ENCODE measurements at regions not wholly inside any gene's neighbourhood (a gene's known extent, or its start where the extent isn't known, plus 50 kb on each side); places are given as distances from the start of the nearest gene placed in this dataset.
"Not testable (repeated sequence)": the region's sequence is repeated elsewhere in the genome, so short reads cannot be mapped to it uniquely, and the experiment has no call there.

DNA sequence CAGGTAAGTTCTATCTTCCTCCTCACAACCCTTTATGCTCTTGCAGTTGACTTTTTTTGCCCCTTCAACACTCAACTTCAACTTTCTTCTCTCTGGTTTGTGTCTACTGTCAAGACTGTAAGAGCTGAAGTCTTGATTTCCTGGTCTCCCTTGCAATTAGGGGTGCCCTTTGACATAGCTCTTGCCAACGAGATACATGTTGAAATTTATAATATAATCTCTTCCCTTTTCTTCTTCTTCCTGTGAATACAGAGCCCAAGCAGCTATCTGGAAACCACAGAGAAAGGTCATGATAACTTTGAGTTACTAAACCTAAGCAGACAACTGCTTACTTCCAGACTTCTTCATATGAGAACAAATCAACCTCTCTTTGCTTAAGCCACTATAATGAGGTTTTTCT, 163.5 kb downstream of the MC4R start:
- DNase-seq (ENCODE audit: low read depth in 3 of 3, low spot score in 1 of 3) = no peak

GRCh38 chr18:60202708-60203107, 169.9 kb downstream of the MC4R start:
- DNase-seq (ENCODE audit: low read depth in 3 of 3, low spot score in 1 of 3) = no peak

DNA sequence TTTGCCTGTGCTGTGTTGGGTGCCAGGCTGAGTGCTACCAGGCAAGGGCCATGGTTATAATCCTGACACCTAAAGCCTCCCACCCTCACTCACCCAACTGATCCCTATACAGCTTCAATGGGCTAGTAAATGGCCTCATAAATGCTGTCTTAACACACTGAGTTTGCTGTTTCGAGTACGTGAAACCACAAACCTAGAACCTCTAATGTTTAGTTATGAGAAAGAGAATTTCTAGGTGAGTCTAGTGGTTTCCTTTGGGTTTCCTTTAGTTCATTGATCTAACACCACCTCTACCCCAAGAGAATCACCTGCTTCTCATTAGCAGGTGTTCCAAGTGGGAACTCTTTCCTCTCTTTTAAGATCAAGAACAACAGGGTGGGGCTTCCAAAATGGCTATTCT, 172.0 kb downstream of the MC4R start:
- DNase-seq (ENCODE audit: low read depth in 3 of 3, low spot score in 1 of 3) = no peak

DNA sequence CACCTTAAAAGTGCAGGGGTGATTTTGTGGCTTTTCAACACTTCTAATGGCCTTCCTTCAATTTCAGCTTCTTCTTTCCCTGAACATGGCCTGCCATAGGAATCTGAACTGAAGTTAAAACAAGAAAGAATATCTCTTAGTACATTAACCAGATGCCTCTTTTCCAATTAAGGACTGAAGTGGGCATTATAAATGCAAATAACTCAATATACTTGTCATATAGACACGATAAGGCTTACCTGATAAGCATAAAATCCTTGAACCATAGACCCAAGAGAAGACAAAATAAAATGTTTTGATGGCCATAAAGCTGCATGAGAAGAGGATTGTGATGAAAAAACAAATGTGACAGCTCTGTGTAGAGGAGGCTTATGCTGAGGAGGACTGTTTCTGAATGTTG, 173.1 kb downstream of the MC4R start:
- DNase-seq (ENCODE audit: low read depth in 3 of 3, low spot score in 1 of 3) = no peak

GRCh38 chr18:60197671-60198462, 174.7 kb downstream of the MC4R start:
- DNase-seq (ENCODE audit: low read depth in 3 of 3, low spot score in 1 of 3) = no peak

DNA sequence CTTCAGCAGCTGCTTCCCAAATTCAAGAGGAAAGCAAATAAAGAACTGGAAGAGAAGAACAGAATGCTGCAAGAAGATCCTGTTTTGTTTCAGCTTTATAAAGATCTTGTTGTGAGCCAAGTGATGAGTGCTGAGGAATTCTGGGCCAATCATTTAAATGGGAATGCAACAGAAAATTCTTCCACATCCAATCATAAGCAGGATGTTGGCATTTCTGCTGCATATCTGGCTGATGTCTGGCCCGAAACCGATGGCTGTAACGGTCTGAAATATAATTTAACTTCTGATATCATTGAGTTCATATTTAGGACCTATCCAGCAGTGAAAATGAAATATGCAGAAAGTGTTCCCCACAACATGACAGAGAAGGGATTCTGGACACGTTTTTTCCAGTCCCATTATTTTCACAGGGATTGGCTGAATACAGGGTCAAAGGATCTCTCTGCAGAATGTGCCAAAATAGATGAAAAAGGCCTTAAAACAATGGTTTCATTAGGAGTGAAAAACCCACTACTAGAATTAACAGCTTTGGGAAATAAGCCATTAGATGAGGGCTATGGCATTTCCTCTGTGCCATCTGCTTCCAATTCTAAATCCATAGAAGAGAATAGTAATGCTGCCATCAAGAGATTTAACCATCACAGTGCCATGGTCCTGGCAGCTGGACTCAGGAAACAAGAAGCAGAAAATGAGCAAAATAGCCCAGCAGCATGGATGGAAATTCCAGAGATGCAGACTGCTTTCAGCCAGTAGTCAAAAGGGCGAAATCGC, 175.6 kb downstream of the MC4R start:
- no peak for DNase-seq (ENCODE audit: low read depth in 3 of 3, low spot score in 1 of 3)

- DNase-seq (ENCODE audit: low read depth in 3 of 3, low spot score in 1 of 3) = no peak
Observed at GRCh38 chr18:60193780-60194179, 178.8 kb downstream of the MC4R start.

DNA sequence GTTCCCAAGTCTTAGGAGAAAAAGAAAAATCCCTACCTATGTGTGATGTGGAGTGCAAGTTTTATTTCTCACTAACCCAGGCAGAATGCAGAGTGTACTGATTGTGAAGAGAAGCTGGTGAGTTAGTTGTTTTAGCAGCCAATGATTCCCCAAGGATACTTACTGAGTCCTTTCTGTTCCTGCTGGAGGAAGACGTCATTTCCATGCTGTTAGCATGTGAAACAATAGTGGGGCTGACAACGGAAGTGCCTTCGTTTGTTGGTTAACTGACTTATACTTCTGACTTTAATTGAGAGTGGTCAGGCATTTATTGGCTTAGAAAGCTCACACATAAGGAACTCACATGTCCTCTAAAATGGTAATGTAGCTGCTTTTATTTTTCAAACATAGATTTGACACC, 180.6 kb downstream of the MC4R start:
- no peak for DNase-seq (ENCODE audit: low read depth in 3 of 3, low spot score in 1 of 3)

DNA sequence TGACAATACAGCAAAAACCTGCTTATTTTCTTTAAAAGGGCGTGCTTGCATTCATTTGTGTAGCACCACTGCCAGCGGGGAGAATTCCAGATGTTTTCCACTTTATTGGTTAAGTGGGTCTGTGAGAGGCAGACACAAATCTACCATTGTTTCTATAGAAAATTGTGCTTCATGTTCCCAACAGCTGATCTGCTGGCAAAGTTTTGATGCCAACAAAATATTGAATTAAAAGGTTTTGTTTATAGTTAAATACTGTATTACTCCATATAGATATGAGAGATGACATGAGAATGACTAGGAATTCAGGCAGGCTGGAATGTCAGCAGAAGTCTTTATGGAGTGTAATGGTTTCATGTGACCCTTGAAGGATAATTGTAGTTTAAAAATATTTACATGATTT, 182.7 kb downstream of the MC4R start:
- DNase-seq (ENCODE audit: low read depth in 3 of 3, low spot score in 1 of 3) = no peak

DNA sequence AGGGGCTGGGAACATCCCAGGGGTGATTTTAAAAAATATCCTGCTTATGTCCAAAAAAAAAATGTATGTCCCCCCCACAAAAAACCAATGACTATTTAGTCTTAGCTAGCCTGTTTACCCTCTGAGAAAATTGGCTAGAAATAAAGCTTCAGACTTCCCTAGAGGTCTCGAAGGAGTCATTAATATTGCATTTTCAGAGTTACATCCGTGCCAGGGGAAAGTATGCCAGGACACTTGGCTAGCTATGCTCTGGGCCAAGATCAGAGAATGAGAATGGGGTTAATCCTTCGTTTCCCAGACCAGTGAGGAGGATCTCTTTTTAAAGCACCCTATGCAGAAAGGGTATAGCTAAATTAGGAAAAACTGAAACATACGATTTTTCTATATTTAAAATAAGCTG, 183.6 kb downstream of the MC4R start:
- no peak for DNase-seq (ENCODE audit: low read depth in 3 of 3, low spot score in 1 of 3)

DNA sequence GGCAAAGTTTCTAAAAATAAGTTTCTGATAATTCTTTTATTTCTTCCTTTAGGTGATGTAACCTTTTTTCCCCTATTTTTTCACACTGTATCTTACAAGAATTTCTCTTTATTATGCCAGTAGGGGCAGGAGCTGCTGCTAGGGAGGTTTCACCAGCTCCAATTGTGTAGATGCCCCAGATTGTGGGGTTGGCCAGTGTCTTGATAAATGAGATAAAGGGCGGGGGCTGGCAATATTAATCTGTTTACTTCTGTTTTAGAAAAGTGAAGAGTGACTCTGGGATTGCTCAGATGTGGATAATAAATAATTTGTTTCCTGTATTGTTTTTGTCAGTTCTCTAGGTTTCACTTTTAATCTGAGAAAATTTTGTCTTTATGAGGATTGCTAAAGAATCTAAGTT, 190.4 kb downstream of the MC4R start:
- no peak for DNase-seq (ENCODE audit: low read depth in 3 of 3, low spot score in 1 of 3)

GRCh38 chr18:60180671-60181070, 191.9 kb downstream of the MC4R start:
- no peak for DNase-seq (ENCODE audit: low read depth in 3 of 3, low spot score in 1 of 3)

GRCh38 chr18:60178224-60178623, 194.4 kb downstream of the MC4R start:
- not testable (repeated sequence) for DNase-seq (ENCODE audit: low read depth in 3 of 3, low spot score in 1 of 3)

DNA sequence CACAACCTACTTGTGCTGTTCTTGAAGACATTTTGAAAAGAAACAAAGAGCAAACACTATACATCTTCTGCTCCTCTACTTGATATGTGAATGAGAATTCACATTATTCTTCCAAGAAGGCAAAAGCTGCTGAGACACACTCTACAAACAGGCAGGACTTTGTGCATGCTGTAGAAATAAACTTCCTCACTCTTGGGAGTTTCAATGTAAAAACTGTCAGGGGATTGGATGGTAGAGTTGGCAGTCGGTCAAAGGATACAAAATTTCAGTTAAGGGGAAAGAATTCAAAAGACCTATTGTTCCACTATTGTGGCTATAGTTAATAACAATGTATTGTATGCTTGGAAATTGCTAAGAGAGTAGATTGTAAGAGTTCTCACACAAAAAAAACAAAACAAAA, 196.3 kb downstream of the MC4R start:
- no peak for DNase-seq (ENCODE audit: low read depth in 3 of 3, low spot score in 1 of 3)

DNA sequence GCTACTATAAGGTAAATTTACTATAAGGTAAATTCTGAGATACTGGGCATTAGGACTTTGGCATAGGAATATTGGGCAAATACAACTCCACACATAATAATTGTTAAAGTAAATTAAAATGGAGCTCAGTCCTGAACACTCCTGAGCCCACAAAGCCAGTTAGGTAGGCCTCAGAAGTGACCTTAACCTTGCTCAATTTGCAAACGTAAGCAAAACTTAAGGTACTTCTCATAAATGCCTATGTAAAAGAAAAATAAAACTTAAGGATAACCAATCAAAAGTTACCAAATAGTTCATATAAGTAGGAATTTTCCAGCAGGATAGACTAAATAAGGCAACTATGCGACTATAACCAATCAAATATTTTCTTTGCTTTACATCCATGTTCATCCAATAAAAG, 197.7 kb downstream of the MC4R start:
- DNase-seq (ENCODE audit: low read depth in 3 of 3, low spot score in 1 of 3) = no peak

DNA sequence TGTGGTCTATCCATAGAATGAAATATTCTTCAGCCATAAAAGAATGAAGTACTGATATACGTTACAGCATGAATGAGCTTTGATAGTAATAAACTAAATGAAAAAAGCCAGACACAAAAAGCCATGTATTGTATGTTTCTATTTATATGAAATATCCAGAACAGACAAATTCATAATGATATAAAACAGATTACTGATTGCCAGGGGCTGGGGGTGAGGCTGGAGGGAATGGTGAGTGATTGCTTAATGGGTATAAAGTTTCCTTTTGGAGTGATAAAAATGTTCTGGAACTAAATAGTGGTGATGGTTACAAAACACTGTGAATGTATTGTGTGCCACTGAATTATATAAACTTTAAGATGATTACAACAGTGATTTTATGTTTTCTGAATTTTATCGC, 200.5 kb downstream of the MC4R start:
- no peak for DNase-seq (ENCODE audit: low read depth in 3 of 3, low spot score in 1 of 3)

- no peak for DNase-seq (ENCODE audit: low read depth in 3 of 3, low spot score in 1 of 3)
Observed at GRCh38 chr18:60163622-60164021, 209.0 kb downstream of the MC4R start.

- no peak for DNase-seq (ENCODE audit: low read depth in 3 of 3, low spot score in 1 of 3)
Observed at GRCh38 chr18:60162388-60162787, 210.2 kb downstream of the MC4R start.

DNA sequence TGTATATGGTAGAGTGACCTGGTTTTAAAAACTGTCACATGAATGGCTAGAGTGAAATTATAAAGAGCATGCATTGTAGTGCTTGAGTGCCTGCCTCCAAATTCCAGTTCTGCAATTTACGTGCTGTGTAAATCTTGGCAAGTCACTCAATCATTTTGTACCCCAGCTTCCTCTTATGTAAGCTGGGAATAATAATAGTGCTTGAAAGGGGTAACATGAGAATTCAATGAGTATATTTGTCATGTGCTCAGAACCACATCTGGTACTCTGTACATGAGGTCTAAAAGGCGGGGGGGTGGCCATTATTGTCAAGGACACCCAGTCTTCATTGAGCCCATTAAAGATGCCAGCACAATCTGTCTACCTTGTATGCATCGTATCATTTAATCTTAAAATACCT, 214.8 kb downstream of the MC4R start:
- DNase-seq (ENCODE audit: low read depth in 3 of 3, low spot score in 1 of 3) = no peak

GRCh38 chr18:60153376-60153775, 219.2 kb downstream of the MC4R start:
- no peak for DNase-seq (ENCODE audit: low read depth in 3 of 3, low spot score in 1 of 3)

DNA sequence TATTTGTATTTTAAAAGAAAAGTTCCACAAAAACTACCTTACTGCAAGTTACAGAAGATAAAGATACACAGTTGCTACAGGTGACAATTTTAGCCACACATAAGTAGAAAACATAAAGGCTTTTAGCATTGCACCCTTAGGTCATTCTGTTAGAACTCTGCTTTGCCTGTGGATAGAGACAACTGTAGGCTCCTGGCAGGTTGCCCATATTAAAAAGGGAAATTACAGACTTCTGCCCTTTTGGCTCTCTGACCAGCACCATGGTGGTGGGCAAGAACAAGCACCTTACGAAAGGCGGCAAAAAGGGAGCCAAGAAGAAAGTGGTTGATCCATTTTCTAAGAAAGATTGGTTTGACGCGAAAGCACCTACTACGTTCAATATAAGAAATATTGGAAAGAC, 223.3 kb downstream of the MC4R start:
- no peak for DNase-seq (ENCODE audit: low read depth in 3 of 3, low spot score in 1 of 3)

DNA sequence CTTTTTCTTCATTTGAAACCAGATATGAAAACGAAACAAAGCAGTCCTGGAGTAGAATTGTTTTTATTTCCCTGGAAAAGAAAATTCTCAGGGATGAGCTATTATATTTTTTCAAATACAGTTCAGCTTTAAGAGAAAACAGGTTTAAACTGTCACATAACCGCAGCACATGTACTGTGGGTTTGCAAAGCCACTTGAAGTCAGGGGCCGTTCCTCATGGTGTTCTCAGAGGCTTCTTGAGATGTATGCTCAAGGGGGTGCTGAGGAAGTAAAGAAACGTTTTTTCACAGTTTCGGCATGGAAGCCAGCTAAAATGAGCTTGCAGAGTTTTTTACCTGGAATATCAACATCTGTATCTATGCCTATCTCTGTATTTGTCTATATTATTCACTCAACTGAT, 225.3 kb downstream of the MC4R start:
- no peak for DNase-seq (ENCODE audit: low read depth in 3 of 3, low spot score in 1 of 3)
